ENCODE measurements at regions not wholly inside any gene's neighbourhood (a gene's known extent, or its start where the extent isn't known, plus 50 kb on each side); places are given as distances from the start of the nearest gene placed in this dataset.
"Not testable (repeated sequence)": the region's sequence is repeated elsewhere in the genome, so short reads cannot be mapped to it uniquely, and the experiment has no call there.

DNA sequence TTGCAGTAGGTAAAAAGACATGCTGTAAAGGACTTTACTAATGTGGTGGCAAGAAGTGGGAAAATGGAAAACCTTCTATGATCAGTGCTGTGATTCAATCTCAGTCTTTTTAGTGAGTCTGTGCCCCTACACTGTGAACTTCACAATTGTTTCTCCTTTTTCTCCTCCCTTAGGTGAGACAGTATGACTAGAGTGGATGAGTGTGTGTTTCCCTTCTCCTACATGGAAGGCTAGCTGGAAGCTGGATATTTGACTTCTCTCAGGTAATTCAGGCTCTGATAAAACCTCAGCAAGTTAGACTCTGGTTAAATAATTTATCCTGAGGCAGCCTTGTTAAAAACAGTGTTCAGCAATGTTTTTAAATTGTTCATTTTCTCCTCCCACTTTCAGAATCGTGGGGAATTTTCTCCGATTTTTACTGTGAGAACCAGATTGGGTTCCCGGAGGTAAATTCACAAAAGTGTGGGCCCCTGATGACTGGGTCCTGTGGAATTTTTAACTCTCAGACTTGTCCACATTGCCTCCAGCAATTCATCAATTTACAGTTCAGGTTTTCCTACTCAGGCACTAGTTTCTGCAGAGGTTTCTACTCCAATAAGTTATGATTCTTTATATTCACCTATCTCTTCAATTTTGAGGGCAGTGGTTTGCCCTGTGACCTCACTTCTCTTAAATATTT lies 149.1 kb upstream of the PIK3R1 start:
- Histone ChIP-seq H3K4me1 (no peaks in the 10 kb centered on the region), H3K4me2 (no peak overlapping the region), H3K27ac (no peak overlapping the region), H3K9me3 (no peaks in the 10 kb centered on the region), H3K4me3 (no peak overlapping the region)
- ATAC-seq (no peak), FAIRE-seq (no peak), DNase-seq (ENCODE audit: low read depth in 1 of 2, low spot score in 1 of 2) (no peak)
- ChIA-PET POLR2A (no interaction called here), CTCF (no interaction called here)
- 23% methylated on average over 3 of the region's 3 CpGs for WGBS (ENCODE audit: missing lambda C conversion rate)
- no peak for TF ChIP-seq CBX8 (IDR thresholded peaks at IDR 0.05)
- TF ChIP-seq RAD21 (conservative IDR thresholded peaks at IDR 0.05 in 1 of 2, IDR thresholded peaks at IDR 0.05 in 1 of 2), result no peak
- no peak for TF ChIP-seq BHLHE40 (IDR thresholded peaks at IDR 0.05; ENCODE audit: low read depth, low read length)
- TF ChIP-seq ESRRA (IDR thresholded peaks at IDR 0.05; ENCODE audit: borderline replicate concordance, low read length), result no peak
- no peak for TF ChIP-seq TP53 (CRISPR knock-in tag; IDR thresholded peaks at IDR 0.05)
- TF ChIP-seq CHD4 (IDR thresholded peaks at IDR 0.05; ENCODE audit: borderline replicate concordance), result no peak
- TF ChIP-seq NFE2L2 (conservative IDR thresholded peaks at IDR 0.05; ENCODE audit: low read length), result no peak
- no peak for TF ChIP-seq POLR2AphosphoS2 (conservative IDR thresholded peaks at IDR 0.05; ENCODE audit: low read length)
- no peak for TF ChIP-seq SREBF2 (IDR thresholded peaks at IDR 0.05)
- TF ChIP-seq, protein P1, sequence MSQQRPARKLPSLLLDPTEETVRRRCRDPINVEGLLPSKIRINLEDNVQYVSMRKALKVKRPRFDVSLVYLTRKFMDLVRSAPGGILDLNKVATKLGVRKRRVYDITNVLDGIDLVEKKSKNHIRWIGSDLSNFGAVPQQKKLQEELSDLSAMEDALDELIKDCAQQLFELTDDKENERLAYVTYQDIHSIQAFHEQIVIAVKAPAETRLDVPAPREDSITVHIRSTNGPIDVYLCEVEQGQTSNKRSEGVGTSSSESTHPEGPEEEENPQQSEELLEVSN (IDR thresholded peaks at IDR 0.05; ENCODE audit: borderline replicate concordance, low read depth), result no peak
- TF ChIP-seq, protein P2, sequence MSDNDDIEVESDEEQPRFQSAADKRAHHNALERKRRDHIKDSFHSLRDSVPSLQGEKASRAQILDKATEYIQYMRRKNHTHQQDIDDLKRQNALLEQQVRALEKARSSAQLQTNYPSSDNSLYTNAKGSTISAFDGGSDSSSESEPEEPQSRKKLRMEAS (IDR thresholded peaks at IDR 0.05), result no peak
- no peak for TF ChIP-seq ZFP36 (IDR thresholded peaks at IDR 0.05; ENCODE audit: borderline replicate concordance, partially characterized antibody)

DNA sequence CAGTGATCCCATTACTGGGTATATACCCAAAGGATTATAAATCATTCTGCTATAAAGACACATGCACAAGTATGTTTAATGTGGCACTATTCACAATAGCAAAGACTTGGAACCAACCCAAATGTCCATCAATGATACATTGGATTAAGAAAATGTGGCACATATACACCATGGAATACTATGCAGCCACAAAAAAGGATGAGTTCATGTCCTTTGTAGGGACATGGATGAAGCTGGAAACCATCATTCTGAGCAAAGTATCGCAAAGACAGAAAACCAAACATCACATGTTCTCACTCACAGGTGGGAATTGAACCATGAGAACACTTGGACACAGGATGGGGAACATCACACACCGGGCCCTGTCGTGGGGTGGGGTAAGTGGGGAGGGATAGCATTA lies 150.2 kb upstream of the PIK3R1 start:
- H3K4me2 ChIP-seq; H3K9me3 ChIP-seq; H3K4me1 ChIP-seq; DNase-seq (ENCODE audit: low read depth in 1 of 2, low spot score in 1 of 2); POLR2A ChIA-PET; FAIRE-seq; H3K27ac ChIP-seq; H3K4me3 ChIP-seq; ATAC-seq: not testable (repeated sequence)
- WGBS (ENCODE audit: missing lambda C conversion rate), result 27% methylated on average over 3 of the region's 3 CpGs
- CTCF ChIA-PET, result interaction anchor here (1.2 kb wide), 1 partner anchor 78 kb away, joined by 3 read pairs; no protein-coding TSS in a partner anchor

DNA sequence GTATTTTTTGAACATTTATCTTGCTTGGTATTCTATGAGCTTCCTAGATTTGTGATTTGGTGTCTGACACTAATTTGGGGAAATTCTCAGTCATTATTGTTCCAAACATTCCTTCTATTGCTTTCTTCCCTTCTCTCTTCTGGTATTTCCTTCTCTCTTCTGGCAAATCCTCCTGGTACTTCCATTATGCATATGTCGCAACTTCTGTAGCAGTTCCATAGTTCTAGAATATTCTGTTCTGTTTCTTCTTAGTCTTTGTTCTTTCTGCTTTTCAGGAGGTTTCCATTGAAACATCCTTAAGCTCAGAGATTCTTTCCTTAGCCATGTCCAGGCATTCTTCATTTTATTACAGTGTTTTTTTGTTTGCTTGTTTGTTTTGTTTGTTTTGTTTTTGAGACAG lies 155.2 kb upstream of the PIK3R1 start:
- POLR2A ChIA-PET, result no interaction called here
- H3K9me3 ChIP-seq, result no peaks in the 10 kb centered on the region
- ATAC-seq (no peak), FAIRE-seq (no peak), DNase-seq (ENCODE audit: low read depth in 1 of 2, low spot score in 1 of 2) (no peak)
- H3K27ac ChIP-seq, result no peak overlapping the region
- no peaks in the 10 kb centered on the region for H3K4me1 ChIP-seq
- H3K4me3 ChIP-seq, result no peak overlapping the region
- no peak overlapping the region for H3K4me2 ChIP-seq
- CTCF ChIA-PET, result no interaction called here
- WGBS (ENCODE audit: missing lambda C conversion rate), result 83% methylated on average over 1 of the region's 1 CpG
- no peak for TF ChIP-seq ESRRA (IDR thresholded peaks at IDR 0.05; ENCODE audit: borderline replicate concordance, low read length)
- TF ChIP-seq JUN (IDR thresholded peaks at IDR 0.05), result no peak
- no peak for TF ChIP-seq NPAS2 (CRISPR knock-in tag; IDR thresholded peaks at IDR 0.05; ENCODE audit: borderline replicate concordance)
- no peak for TF ChIP-seq POLR2AphosphoS2 (conservative IDR thresholded peaks at IDR 0.05; ENCODE audit: low read length)
- TF ChIP-seq HDAC2 (IDR thresholded peaks at IDR 0.05), result no peak
- no peak for TF ChIP-seq PHF8 (IDR thresholded peaks at IDR 0.05; ENCODE audit: borderline replicate concordance, low read depth)
- no peak for TF ChIP-seq CEBPB (IDR thresholded peaks at IDR 0.05)
- no peak for TF ChIP-seq SMC3 (IDR thresholded peaks at IDR 0.05)

DNA sequence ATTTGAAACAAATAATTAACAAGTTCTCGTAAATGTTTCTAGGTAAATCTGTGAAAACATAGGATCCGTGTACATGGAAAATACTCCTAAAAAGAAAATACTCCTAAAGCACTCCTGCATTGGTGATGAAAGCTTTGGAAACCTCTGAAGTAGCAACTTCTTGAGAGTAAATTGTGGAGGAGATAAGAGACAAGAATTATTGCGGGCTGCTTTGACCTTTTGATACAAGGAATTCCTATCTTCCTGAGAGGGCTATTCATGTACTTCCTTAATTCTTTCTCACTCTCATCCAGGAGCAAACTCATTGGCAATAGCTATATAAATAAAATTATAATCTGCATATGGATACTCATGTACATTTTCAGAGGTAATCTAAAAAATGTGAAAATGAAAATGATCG lies 158.4 kb upstream of the PIK3R1 start:
- FAIRE-seq (no peak), DNase-seq (ENCODE audit: low read depth in 1 of 2, low spot score in 1 of 2) (no peak), ATAC-seq (no peak)
- Histone ChIP-seq H3K4me2 (no peak overlapping the region), H3K4me3 (no peak overlapping the region), H3K27ac (no peak overlapping the region), H3K9me3 (no peaks in the 10 kb centered on the region), H3K4me1 (no peaks in the 10 kb centered on the region)
- ChIA-PET POLR2A (no interaction called here), CTCF (interaction anchor here (0.8 to 1.3 kb wide), 2 partner anchors 41 to 194 kb away, joined by 3 read pairs; no protein-coding TSS in a partner anchor)
- TF ChIP-seq CHD4 (IDR thresholded peaks at IDR 0.05; ENCODE audit: borderline replicate concordance), result no peak
- no peak for TF ChIP-seq NPAS2 (CRISPR knock-in tag; IDR thresholded peaks at IDR 0.05; ENCODE audit: borderline replicate concordance)
- TF ChIP-seq, protein P3, sequence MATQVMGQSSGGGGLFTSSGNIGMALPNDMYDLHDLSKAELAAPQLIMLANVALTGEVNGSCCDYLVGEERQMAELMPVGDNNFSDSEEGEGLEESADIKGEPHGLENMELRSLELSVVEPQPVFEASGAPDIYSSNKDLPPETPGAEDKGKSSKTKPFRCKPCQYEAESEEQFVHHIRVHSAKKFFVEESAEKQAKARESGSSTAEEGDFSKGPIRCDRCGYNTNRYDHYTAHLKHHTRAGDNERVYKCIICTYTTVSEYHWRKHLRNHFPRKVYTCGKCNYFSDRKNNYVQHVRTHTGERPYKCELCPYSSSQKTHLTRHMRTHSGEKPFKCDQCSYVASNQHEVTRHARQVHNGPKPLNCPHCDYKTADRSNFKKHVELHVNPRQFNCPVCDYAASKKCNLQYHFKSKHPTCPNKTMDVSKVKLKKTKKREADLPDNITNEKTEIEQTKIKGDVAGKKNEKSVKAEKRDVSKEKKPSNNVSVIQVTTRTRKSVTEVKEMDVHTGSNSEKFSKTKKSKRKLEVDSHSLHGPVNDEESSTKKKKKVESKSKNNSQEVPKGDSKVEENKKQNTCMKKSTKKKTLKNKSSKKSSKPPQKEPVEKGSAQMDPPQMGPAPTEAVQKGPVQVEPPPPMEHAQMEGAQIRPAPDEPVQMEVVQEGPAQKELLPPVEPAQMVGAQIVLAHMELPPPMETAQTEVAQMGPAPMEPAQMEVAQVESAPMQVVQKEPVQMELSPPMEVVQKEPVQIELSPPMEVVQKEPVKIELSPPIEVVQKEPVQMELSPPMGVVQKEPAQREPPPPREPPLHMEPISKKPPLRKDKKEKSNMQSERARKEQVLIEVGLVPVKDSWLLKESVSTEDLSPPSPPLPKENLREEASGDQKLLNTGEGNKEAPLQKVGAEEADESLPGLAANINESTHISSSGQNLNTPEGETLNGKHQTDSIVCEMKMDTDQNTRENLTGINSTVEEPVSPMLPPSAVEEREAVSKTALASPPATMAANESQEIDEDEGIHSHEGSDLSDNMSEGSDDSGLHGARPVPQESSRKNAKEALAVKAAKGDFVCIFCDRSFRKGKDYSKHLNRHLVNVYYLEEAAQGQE (IDR thresholded peaks at IDR 0.05), result no peak
- no peak for TF ChIP-seq CBX2 (IDR thresholded peaks at IDR 0.05; ENCODE audit: borderline replicate concordance, low read depth)
- TF ChIP-seq ESRRA (IDR thresholded peaks at IDR 0.05; ENCODE audit: borderline replicate concordance, low read length), result no peak
- no peak for TF ChIP-seq EHF (CRISPR knock-in tag; IDR thresholded peaks at IDR 0.05)
- TF ChIP-seq, protein P4, sequence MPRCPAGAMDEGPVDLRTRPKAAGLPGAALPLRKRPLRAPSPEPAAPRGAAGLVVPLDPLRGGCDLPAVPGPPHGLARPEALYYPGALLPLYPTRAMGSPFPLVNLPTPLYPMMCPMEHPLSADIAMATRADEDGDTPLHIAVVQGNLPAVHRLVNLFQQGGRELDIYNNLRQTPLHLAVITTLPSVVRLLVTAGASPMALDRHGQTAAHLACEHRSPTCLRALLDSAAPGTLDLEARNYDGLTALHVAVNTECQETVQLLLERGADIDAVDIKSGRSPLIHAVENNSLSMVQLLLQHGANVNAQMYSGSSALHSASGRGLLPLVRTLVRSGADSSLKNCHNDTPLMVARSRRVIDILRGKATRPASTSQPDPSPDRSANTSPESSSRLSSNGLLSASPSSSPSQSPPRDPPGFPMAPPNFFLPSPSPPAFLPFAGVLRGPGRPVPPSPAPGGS (IDR thresholded peaks at IDR 0.05), result no peak
- no peak for TF ChIP-seq EP300 (IDR thresholded peaks at IDR 0.05)
- WGBS (ENCODE audit: missing lambda C conversion rate), result 46% methylated on average over 4 of the region's 4 CpGs
